ENCODE measurements at regions not wholly inside any gene's neighbourhood (a gene's known extent, or its start where the extent isn't known, plus 50 kb on each side); places are given as distances from the start of the nearest gene placed in this dataset.

DNA sequence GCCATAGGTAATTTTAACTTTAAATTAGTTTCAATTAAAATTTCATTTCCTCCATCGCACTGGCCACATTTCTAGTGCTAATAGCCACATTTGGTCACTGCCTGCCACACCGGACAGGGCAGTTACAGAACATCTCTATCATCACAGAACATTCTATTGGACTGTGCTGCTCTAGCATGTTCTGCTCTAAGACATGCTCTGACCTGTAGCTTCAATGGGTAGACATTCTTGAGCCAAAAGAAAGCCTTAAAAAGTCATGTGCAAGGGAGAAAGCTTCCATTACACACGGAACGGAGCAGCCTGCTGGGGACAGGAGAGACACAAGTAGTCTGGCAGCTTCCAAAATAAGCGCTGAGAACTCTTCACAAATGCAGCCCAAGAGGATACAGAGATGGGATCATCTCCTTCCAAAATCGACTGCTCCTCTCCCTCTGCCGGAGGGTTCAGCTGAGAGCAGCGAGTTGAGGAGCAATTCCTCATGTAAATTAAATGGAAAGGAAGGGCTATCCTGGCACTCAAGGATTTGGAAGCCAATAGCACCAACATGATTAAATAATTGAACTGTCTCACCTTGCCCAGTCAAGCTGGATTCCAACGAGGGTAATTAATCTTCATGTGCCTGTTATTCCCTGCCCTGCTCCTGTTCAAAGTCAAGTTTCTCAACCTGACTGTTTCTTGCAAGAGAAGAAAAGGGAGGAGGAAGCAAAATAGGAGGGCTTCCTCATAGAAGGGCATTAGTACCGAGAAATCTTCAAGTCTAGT is 336.4 kb upstream of the NOCT start:
- TF ChIP-seq, protein P1, sequence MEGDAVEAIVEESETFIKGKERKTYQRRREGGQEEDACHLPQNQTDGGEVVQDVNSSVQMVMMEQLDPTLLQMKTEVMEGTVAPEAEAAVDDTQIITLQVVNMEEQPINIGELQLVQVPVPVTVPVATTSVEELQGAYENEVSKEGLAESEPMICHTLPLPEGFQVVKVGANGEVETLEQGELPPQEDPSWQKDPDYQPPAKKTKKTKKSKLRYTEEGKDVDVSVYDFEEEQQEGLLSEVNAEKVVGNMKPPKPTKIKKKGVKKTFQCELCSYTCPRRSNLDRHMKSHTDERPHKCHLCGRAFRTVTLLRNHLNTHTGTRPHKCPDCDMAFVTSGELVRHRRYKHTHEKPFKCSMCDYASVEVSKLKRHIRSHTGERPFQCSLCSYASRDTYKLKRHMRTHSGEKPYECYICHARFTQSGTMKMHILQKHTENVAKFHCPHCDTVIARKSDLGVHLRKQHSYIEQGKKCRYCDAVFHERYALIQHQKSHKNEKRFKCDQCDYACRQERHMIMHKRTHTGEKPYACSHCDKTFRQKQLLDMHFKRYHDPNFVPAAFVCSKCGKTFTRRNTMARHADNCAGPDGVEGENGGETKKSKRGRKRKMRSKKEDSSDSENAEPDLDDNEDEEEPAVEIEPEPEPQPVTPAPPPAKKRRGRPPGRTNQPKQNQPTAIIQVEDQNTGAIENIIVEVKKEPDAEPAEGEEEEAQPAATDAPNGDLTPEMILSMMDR (IDR thresholded peaks at IDR 0.05; ENCODE audit: insufficient read depth, low read length, severe bottlenecking): no peak
- H3K27me3 ChIP-seq (ENCODE audit: control insufficient read depth, insufficient read depth, low read length): no peaks in the 10 kb centered on the region
- no peak overlapping the region for H3K4me3 ChIP-seq (ENCODE audit: low read depth, low read length)
- no peaks in the 10 kb centered on the region for H3K36me3 ChIP-seq (ENCODE audit: control insufficient read depth, insufficient read depth, low read length)
- peak; percentile 51 for DNase-seq (ENCODE audit: low read depth)
- FAIRE-seq: no peak

DNA sequence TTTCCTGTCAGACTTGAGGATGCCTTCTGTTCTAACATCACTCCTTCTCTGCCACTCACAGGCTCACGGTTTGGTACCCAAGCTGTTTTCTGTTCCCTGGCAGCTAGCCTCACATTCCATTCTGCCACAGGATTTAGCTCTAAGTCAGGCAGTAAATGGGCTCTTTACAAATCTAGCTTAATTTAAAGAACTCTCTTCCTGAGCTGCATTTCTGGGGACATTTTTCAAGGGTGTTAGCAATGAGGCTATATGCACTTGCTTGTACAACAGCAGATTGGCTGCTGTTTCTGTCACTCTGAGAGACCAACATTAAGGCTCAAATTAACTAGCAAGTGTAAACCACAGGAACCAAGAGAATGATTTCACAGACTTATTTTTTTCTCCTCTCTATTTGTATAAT is 337.8 kb upstream of the NOCT start:
- FAIRE-seq (no peak), DNase-seq (ENCODE audit: low read depth) (no peak)
- Histone ChIP-seq H3K4me3 (ENCODE audit: low read depth, low read length) (no peak overlapping the region), H3K27me3 (ENCODE audit: control insufficient read depth, insufficient read depth, low read length) (no peaks in the 10 kb centered on the region), H3K36me3 (ENCODE audit: control insufficient read depth, insufficient read depth, low read length) (no peaks in the 10 kb centered on the region)
- TF ChIP-seq, protein P1 (IDR thresholded peaks at IDR 0.05; ENCODE audit: insufficient read depth, low read length, severe bottlenecking): no peak

DNA sequence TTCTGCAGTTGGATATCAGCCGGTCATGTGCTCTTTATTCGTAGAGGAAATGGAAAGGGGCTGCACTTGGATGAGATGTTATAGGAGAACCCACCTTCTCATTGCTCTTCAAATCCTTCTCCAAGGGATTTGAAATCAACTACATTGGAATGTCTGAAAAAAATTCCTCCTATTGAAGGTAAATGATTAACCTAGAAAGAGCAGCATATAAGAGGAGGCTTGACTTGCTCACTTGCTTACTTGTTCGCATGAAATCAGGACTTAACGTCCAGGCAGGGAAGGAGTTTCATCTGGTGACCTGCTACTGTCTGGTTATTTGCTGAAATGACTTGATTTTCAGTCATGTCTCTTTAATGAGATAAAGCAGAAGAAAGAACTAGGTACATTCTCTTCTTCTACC is 338.4 kb upstream of the NOCT start:
- FAIRE-seq (no peak), DNase-seq (ENCODE audit: low read depth) (no peak)
- TF ChIP-seq, protein P1 (IDR thresholded peaks at IDR 0.05; ENCODE audit: insufficient read depth, low read length, severe bottlenecking): no peak

DNA sequence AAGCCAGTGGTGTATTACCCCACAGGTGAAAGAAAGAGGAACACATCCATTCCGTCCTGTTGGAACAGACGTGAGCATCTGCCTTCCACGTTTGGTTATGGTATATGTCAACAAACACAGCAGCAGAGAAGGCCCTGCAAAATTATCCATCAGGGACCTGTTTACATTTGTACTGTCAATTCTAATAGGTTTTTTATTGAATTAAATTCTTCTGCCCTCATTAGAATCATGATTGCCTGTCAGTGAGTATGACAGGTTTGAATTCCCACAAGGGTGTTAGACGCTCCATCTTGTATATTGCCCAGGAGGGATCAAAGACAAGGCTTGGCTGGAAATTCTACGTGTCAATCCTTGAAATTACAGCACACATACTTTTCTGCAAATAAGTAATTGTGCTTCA is 339.9 kb upstream of the NOCT start:
- FAIRE-seq (no peak), DNase-seq (ENCODE audit: low read depth) (no peak)
- H3K4me3 ChIP-seq (ENCODE audit: low read depth, low read length): no peak overlapping the region
- H3K27me3 ChIP-seq (ENCODE audit: control insufficient read depth, insufficient read depth, low read length): peaks cover 1% of the 10 kb centered on the region
- TF ChIP-seq, protein P1 (IDR thresholded peaks at IDR 0.05; ENCODE audit: insufficient read depth, low read length, severe bottlenecking): no peak
- H3K36me3 ChIP-seq (ENCODE audit: control insufficient read depth, insufficient read depth, low read length): no peaks in the 10 kb centered on the region

More for the DNA sequence above, 338.4 kb upstream of the NOCT start:
- H3K36me3 ChIP-seq (ENCODE audit: control insufficient read depth, insufficient read depth, low read length): no peaks in the 10 kb centered on the region
- H3K4me3 ChIP-seq (ENCODE audit: low read depth, low read length): no peak overlapping the region
- peaks cover 1% of the 10 kb centered on the region for H3K27me3 ChIP-seq (ENCODE audit: control insufficient read depth, insufficient read depth, low read length)

DNA sequence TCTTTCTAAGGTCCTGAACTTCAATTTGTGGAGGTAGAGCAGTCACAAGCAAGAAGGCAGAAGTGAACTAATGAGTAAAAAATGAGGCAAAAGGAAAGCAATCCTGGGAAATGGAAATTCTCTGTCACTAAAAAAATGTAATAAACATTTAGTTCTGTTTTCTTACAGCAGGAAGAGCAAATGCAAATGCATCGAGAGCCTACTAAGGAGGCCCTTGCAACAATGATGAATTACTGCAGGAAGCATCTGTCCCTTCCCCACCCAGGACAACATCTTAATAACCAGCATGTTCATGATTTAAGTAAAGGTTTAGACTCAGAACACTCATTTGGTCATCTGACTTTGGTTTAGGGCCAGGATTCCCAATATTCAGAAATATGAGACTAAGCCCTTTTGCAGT is 341.4 kb upstream of the NOCT start:
- DNase-seq (ENCODE audit: low read depth) (no peak), FAIRE-seq (no peak)
- no peaks in the 10 kb centered on the region for H3K36me3 ChIP-seq (ENCODE audit: control insufficient read depth, insufficient read depth, low read length)
- H3K27me3 ChIP-seq (ENCODE audit: control insufficient read depth, insufficient read depth, low read length): peaks cover 1% of the 10 kb centered on the region
- H3K4me3 ChIP-seq (ENCODE audit: low read depth, low read length): no peak overlapping the region
- TF ChIP-seq, protein P1 (IDR thresholded peaks at IDR 0.05; ENCODE audit: insufficient read depth, low read length, severe bottlenecking): no peak

DNA sequence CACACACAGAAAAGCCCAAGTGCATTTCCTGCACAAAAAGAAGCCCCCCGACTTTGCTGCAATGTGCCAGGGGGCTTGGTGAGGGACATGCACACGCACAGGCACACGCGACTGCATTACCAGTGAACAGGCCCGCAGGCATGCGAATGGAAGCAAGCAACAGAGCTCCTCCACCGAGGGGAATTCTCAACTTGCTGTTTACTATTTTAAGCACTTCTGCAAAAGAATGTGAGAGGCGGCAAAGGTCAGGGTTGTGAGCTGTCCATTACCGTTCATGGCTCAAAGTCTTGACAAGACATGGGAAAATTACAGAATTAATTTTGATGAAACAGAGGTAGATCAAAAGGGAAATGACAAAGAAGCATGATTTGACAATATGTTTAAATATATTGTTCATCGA is 342.5 kb upstream of the NOCT start:
- Histone ChIP-seq H3K4me3 (ENCODE audit: low read depth, low read length) (no peak overlapping the region), H3K36me3 (ENCODE audit: control insufficient read depth, insufficient read depth, low read length) (no peaks in the 10 kb centered on the region), H3K27me3 (ENCODE audit: control insufficient read depth, insufficient read depth, low read length) (peaks cover 1% of the 10 kb centered on the region)
- no peak for DNase-seq (ENCODE audit: low read depth)
- no peak for FAIRE-seq
- TF ChIP-seq, protein P1 (IDR thresholded peaks at IDR 0.05; ENCODE audit: insufficient read depth, low read length, severe bottlenecking): no peak
